Mesenteric fat pad (tissue), 1 donor: ENCODE measurements at regions not wholly inside any gene's neighbourhood (a gene's known extent, or its start where the extent isn't known, plus 50 kb on each side); places are given as distances from the start of the nearest gene placed in this dataset.
"Not testable (repeated sequence)": the region's sequence is repeated elsewhere in the genome, so short reads cannot be mapped to it uniquely, and the experiment has no call there.

Experiments
- DNase-seq: peaks from one replicate; pipeline ENCODE4 v3.0.0-alpha.2; 2020; ENCODE audit warnings: low spot score
- donor health status: DM: yes; HTN: yes; CAD: no.

- DNase-seq: not testable (repeated sequence)
Observed at GRCh38 chr6:147651-148050, 144.6 kb upstream of the DUSP22 start.

GRCh38 chr6:148051-148984 is 144.0 kb upstream of the DUSP22 start:
- DNase-seq: peak; percentile 47

- not testable (repeated sequence) for DNase-seq
Observed at GRCh38 chr6:150147-150546, 142.1 kb upstream of the DUSP22 start.

- DNase-seq: not testable (repeated sequence)
Observed at GRCh38 chr6:152436-152835, 139.9 kb upstream of the DUSP22 start.

GRCh38 chr6:153026-153425 is 139.3 kb upstream of the DUSP22 start:
- not testable (repeated sequence) for DNase-seq

GRCh38 chr6:153867-154266 is 138.4 kb upstream of the DUSP22 start:
- not testable (repeated sequence) for DNase-seq

GRCh38 chr6:154321-155092 is 137.8 kb upstream of the DUSP22 start:
- DNase-seq: not testable (repeated sequence)

GRCh38 chr6:156010-156409 is 136.3 kb upstream of the DUSP22 start:
- no peak for DNase-seq

GRCh38 chr6:156441-157140 is 135.7 kb upstream of the DUSP22 start:
- DNase-seq: not testable (repeated sequence)

GRCh38 chr6:157176-157575 is 135.1 kb upstream of the DUSP22 start:
- DNase-seq: not testable (repeated sequence)

- not testable (repeated sequence) for DNase-seq
Observed at GRCh38 chr6:161657-162056, 130.6 kb upstream of the DUSP22 start.

GRCh38 chr6:164720-165119 is 127.6 kb upstream of the DUSP22 start:
- DNase-seq: no peak

- no peak for DNase-seq
Observed at GRCh38 chr6:165263-165662, 127.0 kb upstream of the DUSP22 start.

GRCh38 chr6:165906-166305 is 126.4 kb upstream of the DUSP22 start:
- no peak for DNase-seq

GRCh38 chr6:168865-169455 is 123.3 kb upstream of the DUSP22 start:
- no peak for DNase-seq

- no peak for DNase-seq
Observed at GRCh38 chr6:174036-174435, 118.3 kb upstream of the DUSP22 start.

GRCh38 chr6:175680-176079 is 116.6 kb upstream of the DUSP22 start:
- no peak for DNase-seq

- DNase-seq: no peak
Observed at GRCh38 chr6:176766-177165, 115.5 kb upstream of the DUSP22 start.

- DNase-seq: no peak
Observed at GRCh38 chr6:178119-178518, 114.2 kb upstream of the DUSP22 start.

GRCh38 chr6:178929-179328 is 113.4 kb upstream of the DUSP22 start:
- peak; percentile 43 for DNase-seq

- DNase-seq: peak; percentile 64
Observed at GRCh38 chr6:179340-179950, 112.8 kb upstream of the DUSP22 start.
